ENCODE measurements at regions not wholly inside any gene's neighbourhood (a gene's known extent, or its start where the extent isn't known, plus 50 kb on each side); places are given as distances from the start of the nearest gene placed in this dataset.

DNA sequence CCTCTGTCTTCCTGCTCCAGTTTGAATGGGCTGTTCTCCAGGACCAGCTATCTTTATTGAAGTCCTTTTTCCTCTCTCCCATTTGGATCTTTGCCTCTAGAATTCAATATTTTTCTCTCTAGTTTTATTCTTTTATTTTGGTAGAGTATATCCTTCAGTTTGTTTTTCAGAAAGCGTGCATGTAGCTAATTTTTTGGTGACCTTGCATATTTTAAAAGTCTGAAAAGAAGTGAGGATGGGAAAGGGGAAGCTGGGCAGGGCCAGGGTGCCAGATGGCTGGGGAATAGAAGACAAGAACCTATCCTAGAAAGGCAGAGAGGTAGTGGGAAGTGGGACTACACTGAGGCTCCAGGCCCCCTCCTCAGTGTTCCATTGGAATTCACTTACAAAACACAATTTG is 95.0 kb upstream of the ZBED5 start:
- no peak for TF ChIP-seq EZH2phosphoT487 (IDR thresholded peaks at IDR 0.05; ENCODE audit: borderline replicate concordance, low read depth, low read length)
- TF ChIP-seq, protein P1, sequence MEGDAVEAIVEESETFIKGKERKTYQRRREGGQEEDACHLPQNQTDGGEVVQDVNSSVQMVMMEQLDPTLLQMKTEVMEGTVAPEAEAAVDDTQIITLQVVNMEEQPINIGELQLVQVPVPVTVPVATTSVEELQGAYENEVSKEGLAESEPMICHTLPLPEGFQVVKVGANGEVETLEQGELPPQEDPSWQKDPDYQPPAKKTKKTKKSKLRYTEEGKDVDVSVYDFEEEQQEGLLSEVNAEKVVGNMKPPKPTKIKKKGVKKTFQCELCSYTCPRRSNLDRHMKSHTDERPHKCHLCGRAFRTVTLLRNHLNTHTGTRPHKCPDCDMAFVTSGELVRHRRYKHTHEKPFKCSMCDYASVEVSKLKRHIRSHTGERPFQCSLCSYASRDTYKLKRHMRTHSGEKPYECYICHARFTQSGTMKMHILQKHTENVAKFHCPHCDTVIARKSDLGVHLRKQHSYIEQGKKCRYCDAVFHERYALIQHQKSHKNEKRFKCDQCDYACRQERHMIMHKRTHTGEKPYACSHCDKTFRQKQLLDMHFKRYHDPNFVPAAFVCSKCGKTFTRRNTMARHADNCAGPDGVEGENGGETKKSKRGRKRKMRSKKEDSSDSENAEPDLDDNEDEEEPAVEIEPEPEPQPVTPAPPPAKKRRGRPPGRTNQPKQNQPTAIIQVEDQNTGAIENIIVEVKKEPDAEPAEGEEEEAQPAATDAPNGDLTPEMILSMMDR (conservative IDR thresholded peaks at IDR 0.05; ENCODE audit: low read length) = no peak

All from OCI-LY7 (cell line).